PC-3 (cell line): ENCODE measurements at regions not wholly inside any gene's neighbourhood (a gene's known extent, or its start where the extent isn't known, plus 50 kb on each side); places are given as distances from the start of the nearest gene placed in this dataset.

ENCODE experiments used
- CTCF ChIP-seq: fragments of 300-600 bp; sonication (generic); conservative IDR thresholded peaks from 2 replicates; pipeline ENCODE4 v1.5.1; 2017; ENCODE audit warnings: antibody characterized with exemption, low read depth, mild to moderate bottlenecking, low read length
- EZH2 ChIP-seq: fragments of 300-600 bp; sonication (generic); IDR thresholded peaks from one replicate; pipeline ENCODE4 v1.6.1; 2017; ENCODE audit warnings: antibody characterized with exemption, mild to moderate bottlenecking, low read length; ENCODE audit not compliant: unreplicated experiment

DNA sequence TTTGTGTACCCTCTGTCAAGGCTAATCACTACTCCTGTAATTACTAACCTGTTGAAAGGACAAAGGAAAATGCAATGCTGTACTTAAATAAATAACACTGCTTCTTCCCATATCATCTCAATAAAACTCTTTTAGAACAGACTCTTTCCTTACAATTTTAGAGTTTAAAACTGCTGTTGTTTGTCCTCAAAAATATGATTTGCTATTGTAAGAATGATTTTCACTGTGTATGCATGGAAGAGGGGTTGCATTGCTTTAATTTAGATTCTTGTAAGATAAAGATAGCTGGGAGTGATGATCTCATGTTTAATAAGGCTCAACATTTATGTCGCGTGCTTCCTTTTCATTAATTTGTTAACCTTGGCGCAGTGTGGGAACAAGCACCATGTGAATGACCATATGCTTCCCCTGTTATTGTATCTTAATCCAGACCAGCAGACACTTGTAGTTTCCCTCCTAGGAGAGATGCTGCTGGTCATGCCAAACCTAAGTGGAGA, 89.8 kb upstream of the ATXN1 start:
- TF ChIP-seq CTCF (no peak), EZH2 (no peak)
